K562 (cell line): ENCODE measurements at regions not wholly inside any gene's neighbourhood (a gene's known extent, or its start where the extent isn't known, plus 50 kb on each side); places are given as distances from the start of the nearest gene placed in this dataset.

Source experiments
- ATAC-seq: fragments of 200-7000 bp; cut with Tn5 transposase; 3 replicates; pipeline ENCODE4 v1.9.1; 2020; ENCODE audit warnings: moderate library complexity
- BruUV-seq: library from RNA; stranded (reverse); fragments of 400-500 nt; replicated peaks from 2 replicates; lab custom pipeline; 2021; lab: Mats Ljungman, UMichigan
- CTCF ChIA-PET: fragments of 300-600 bp; formaldehyde crosslinking; extraction: SDS; loops from one replicate; lab custom pipeline; 2021; ENCODE audit warnings: low intra/inter-chr PET ratio; lab: Yijun Ruan, JAX
- POLR2A ChIA-PET: fragments of 300-600, 350-650 bp; sonication (Branson Sonifier 250); formaldehyde crosslinking; extraction: SDS; loops from one replicate; lab custom pipeline; 2021; ENCODE audit warnings: antibody characterized with exemption, inconsistent platforms; lab: Yijun Ruan, JAX
- DNase-seq, 4 experiments: peaks; one replicate each; pipeline versions ENCODE4 v3.0.0 to v3.0.0-alpha.2; 2011 to 2018; ENCODE audit warnings: low spot score in 3 of 4, mixed read lengths in 3 of 4; ENCODE audit errors: extremely low read depth in 1 of 4
- FAIRE-seq: peaks from 2 replicates; lab custom pipeline; 2011; peaks lifted over from hg19 to GRCh38; lab: Jason Lieb, UNC
- H2AFZ ChIP-seq: 2 replicates; pipeline ENCODE4 v1.6.0; 2011; ENCODE audit warnings: low read depth, low read length, control low read depth, inconsistent platforms
- H3K27ac ChIP-seq: fragments of 200-600 bp; 3 replicates; pipeline ENCODE4 v1.8.0; 2011; ENCODE audit warnings: low read depth, mild to moderate bottlenecking, control low read depth, inconsistent platforms, low read length, moderate library complexity, mixed read lengths; ENCODE audit errors: extremely low read depth
- H3K27me3 ChIP-seq, 2 experiments: fragments of 300-600 bp in 1 of 2; 2 replicates in 1 of 2; 3 replicates in 1 of 2; pipeline versions ENCODE4 v1.6.0 to v1.8.0; 2011; ENCODE audit warnings: inconsistent platforms in 2 of 2, low read length in 2 of 2, mild to moderate bottlenecking in 1 of 2, mixed read lengths in 1 of 2, moderate library complexity in 1 of 2; ENCODE audit not compliant: control insufficient read depth in 2 of 2, insufficient read depth in 2 of 2
- H3K36me3 ChIP-seq: fragments of 300-600 bp; 3 replicates; pipeline ENCODE4 v1.8.0; 2011; ENCODE audit warnings: mild to moderate bottlenecking, low read length, inconsistent platforms; ENCODE audit not compliant: control insufficient read depth, insufficient read depth
- H3K4me1 ChIP-seq, 2 experiments: fragments of 200-600 bp in 1 of 2; replicated peaks in 1 of 2; 2 replicates in 1 of 2; 3 replicates in 1 of 2; pipeline versions ENCODE4 v1.5.1 to v1.8.0; 2011; ENCODE audit warnings: inconsistent platforms in 2 of 2, low read length in 2 of 2, mild to moderate bottlenecking in 1 of 2, mixed read lengths in 1 of 2, moderate library complexity in 1 of 2; ENCODE audit not compliant: control insufficient read depth in 2 of 2, insufficient read depth in 2 of 2
- H3K4me2 ChIP-seq: 2 replicates; pipeline ENCODE4 v1.6.1; 2011; ENCODE audit warnings: low read length, control low read depth, inconsistent platforms, mixed read lengths; ENCODE audit not compliant: insufficient read depth
- H3K4me3 ChIP-seq: fragments of 200-600 bp; sonication (generic), shearing (Covaris generic); 2 replicates; pipeline ENCODE4 v1.5.1; 2016; ENCODE audit warnings: control low read depth, inconsistent platforms
- H3K79me2 ChIP-seq: fragments of 200-600 bp; 3 replicates; pipeline ENCODE4 v1.8.0; 2011; ENCODE audit warnings: low read length, inconsistent platforms; ENCODE audit not compliant: control insufficient read depth, insufficient read depth
- H3K9ac ChIP-seq, 2 experiments: 2 replicates each; pipeline versions ENCODE4 v1.6.0 to v1.6.1; 2011; ENCODE audit warnings: low read depth in 2 of 2, low read length in 2 of 2, control low read depth in 1 of 2, inconsistent platforms in 1 of 2, mild to moderate bottlenecking in 1 of 2, mixed read lengths in 1 of 2; ENCODE audit not compliant: insufficient read depth in 1 of 2
- H3K9me1 ChIP-seq: one replicate; pipeline ENCODE4 v1.6.0; 2011; ENCODE audit warnings: inconsistent platforms, mild to moderate bottlenecking, low read length, moderate library complexity; ENCODE audit not compliant: control insufficient read depth, insufficient read depth
- H3K9me3 ChIP-seq: replicated peaks from 2 replicates; pipeline ENCODE4 v1.5.1; 2011; ENCODE audit warnings: low read depth, low read length, inconsistent platforms; ENCODE audit not compliant: control insufficient read depth, insufficient read depth
- H4K20me1 ChIP-seq: replicated peaks from 2 replicates; pipeline ENCODE4 v1.6.1; 2011; ENCODE audit warnings: low read length, inconsistent platforms, mixed read lengths; ENCODE audit not compliant: control insufficient read depth, insufficient read depth
- CHAMP1 ChIP-seq: fragments of 450-650 bp; IDR thresholded peaks from 2 replicates; pipeline ENCODE4 v1.6.1; 2016; ENCODE audit warnings: mild to moderate bottlenecking
- ELF2 ChIP-seq: fragments of 250-450 bp; sonication (Bioruptor Pico); IDR thresholded peaks from 2 replicates; pipeline ENCODE4 v1.5.0; 2021; ENCODE audit warnings: mild to moderate bottlenecking
- MYBL2 ChIP-seq, 2 experiments: fragments of 450-650 bp in 1 of 2; sonication (generic) in 1 of 2; formaldehyde crosslinking in 1 of 2; IDR thresholded peaks; 2 replicates each; pipeline versions ENCODE4 v1.6.1 to v1.8.1; 2017 to 2022; ENCODE audit warnings: borderline replicate concordance in 1 of 2, inconsistent platforms in 1 of 2, low read depth in 1 of 2, mild to moderate bottlenecking in 1 of 2, missing genetic modification reagents in 1 of 2, moderate library complexity in 1 of 2
- RFX1 ChIP-seq: fragments of 450-650 bp; IDR thresholded peaks from 2 replicates; pipeline ENCODE4 v1.6.1; 2016; ENCODE audit warnings: mild to moderate bottlenecking, moderate library complexity
- SIN3A ChIP-seq, 2 experiments: fragments of 150-350 bp in 1 of 2; IDR thresholded peaks; 2 replicates each; pipeline ENCODE4 v1.6.1; 2011 to 2016; ENCODE audit warnings: borderline replicate concordance in 2 of 2, low read depth in 2 of 2, low read length in 2 of 2, mild to moderate bottlenecking in 2 of 2, moderate library complexity in 2 of 2; ENCODE audit not compliant: control insufficient read depth in 1 of 2
- SIRT6 ChIP-seq: IDR thresholded peaks from one replicate; pipeline ENCODE4 v1.6.1; 2012; ENCODE audit warnings: low read depth, mild to moderate bottlenecking, control low read depth, inconsistent platforms, low read length, moderate library complexity
- TFAP4 ChIP-seq: sonication (generic); formaldehyde crosslinking; IDR thresholded peaks from 2 replicates; pipeline ENCODE4 v1.8.0; 2022; ENCODE audit warnings: missing genetic modification reagents, mild to moderate bottlenecking, moderate library complexity, borderline replicate concordance
- THAP12 ChIP-seq: fragments of 250-450 bp; sonication (Bioruptor Pico); IDR thresholded peaks from 2 replicates; pipeline ENCODE4 v1.9.0; 2021; ENCODE audit warnings: mild to moderate bottlenecking, inconsistent platforms
- VEZF1 ChIP-seq: fragments of 200-800 bp; sonication (Bioruptor generic); IDR thresholded peaks from 2 replicates; pipeline ENCODE4 v1.6.1; 2017; ENCODE audit warnings: missing genetic modification characterization, missing compliant biosample characterization
- ZNF282 ChIP-seq: sonication (generic); formaldehyde crosslinking; IDR thresholded peaks from 2 replicates; pipeline ENCODE4 v1.8.1; 2023; ENCODE audit warnings: missing genetic modification reagents
- ZNF77 ChIP-seq: fragments of 250-450 bp; sonication (Bioruptor Pico); IDR thresholded peaks from 2 replicates; pipeline ENCODE4 v1.5.0; 2020
- WGBS: fragments of 100-300 bp; shearing (Covaris generic); methylation state at CpG from one replicate; pipeline ENCODE4 v1.1.6; 2016; ENCODE audit warnings: low coverage, mixed read lengths; ENCODE audit not compliant: insufficient coverage; ENCODE audit errors: missing lambda C conversion rate; 5-methylcytosine and 5-hydroxymethylcytosine counted together
- in situ Hi-C: fragments of 300-500 bp; cut with MboI; formaldehyde crosslinking; loops from 4 replicates; pipeline ENCODE4 v1.15.0; 2018; ENCODE audit warnings: inconsistent platforms, mixed read lengths
- intact Hi-C: fragments of 100-400 bp; cut with micrococcal nuclease; formaldehyde crosslinking; loops from 2 replicates; pipeline ENCODE4 v1.14.2; 2022
- TF ChIP-seq, protein P1 (sequence below): fragments of 450-650 bp; IDR thresholded peaks from 2 replicates; pipeline ENCODE4 v1.6.1; 2016

- DNase-seq (no peak), FAIRE-seq (no peak), ATAC-seq (no peak)
- H3K4me1 ChIP-seq = no peaks in the 10 kb centered on the region
- no peaks in the 10 kb centered on the region for H4K20me1 ChIP-seq
- no peaks in the 10 kb centered on the region for H3K9me3 ChIP-seq
- POLR2A ChIA-PET = interaction anchor here (0.7 to 0.8 kb wide), 2 partner anchors 65 to 193 kb away, joined by 3 read pairs; no protein-coding TSS in a partner anchor
- no peak overlapping the region for H3K4me3 ChIP-seq
- 3% methylated on average over 6 of the region's 6 CpGs for WGBS
- intact Hi-C loops = no loop called here
- H3K27ac ChIP-seq = no peak overlapping the region
- no peaks in the 10 kb centered on the region for H3K36me3 ChIP-seq
- in situ Hi-C loops = no loop called here
- CTCF ChIA-PET = no interaction called here
- H3K9me1 ChIP-seq = no peaks in the 10 kb centered on the region
- H3K4me2 ChIP-seq = no peak overlapping the region
- H2AFZ ChIP-seq = no peak overlapping the region
- no peak overlapping the region for H3K9ac ChIP-seq
- H3K27me3 ChIP-seq = peaks cover 9 to 30% of the 10 kb centered on the region in 2 experiments; a peak in 4 of 5 replicates
- H3K79me2 ChIP-seq = no peaks in the 10 kb centered on the region
- no TSS peak for BruUV-seq
- TF ChIP-seq CHAMP1 (no peak), SIN3A (IDR thresholded peaks at IDR 0.05; ENCODE audit: borderline replicate concordance in 2 of 2, control insufficient read depth in 1 of 2, low read depth in 2 of 2, low read length in 2 of 2) (no peak), ELF2 (no peak), VEZF1 (no peak), RFX1 (no peak), ZNF77 (CRISPR knock-in tag) (no peak), TFAP4 (no peak), SIRT6 (no peak), ZNF282 (CRISPR knock-in tag) (no peak), MYBL2 (IDR thresholded peaks at IDR 0.05; ENCODE audit: low read depth) (no peak), MYBL2 (CRISPR knock-in tag; IDR thresholded peaks at IDR 0.05; ENCODE audit: borderline replicate concordance) (no peak), THAP12 (no peak)
- TF ChIP-seq, protein P1, sequence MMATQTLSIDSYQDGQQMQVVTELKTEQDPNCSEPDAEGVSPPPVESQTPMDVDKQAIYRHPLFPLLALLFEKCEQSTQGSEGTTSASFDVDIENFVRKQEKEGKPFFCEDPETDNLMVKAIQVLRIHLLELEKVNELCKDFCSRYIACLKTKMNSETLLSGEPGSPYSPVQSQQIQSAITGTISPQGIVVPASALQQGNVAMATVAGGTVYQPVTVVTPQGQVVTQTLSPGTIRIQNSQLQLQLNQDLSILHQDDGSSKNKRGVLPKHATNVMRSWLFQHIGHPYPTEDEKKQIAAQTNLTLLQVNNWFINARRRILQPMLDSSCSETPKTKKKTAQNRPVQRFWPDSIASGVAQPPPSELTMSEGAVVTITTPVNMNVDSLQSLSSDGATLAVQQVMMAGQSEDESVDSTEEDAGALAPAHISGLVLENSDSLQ = no peak
Observed at GRCh38 chr2:506451-506850, 170.8 kb downstream of the TMEM18 start.
